Vagina (tissue), 2 donors: ENCODE measurements at regions not wholly inside any gene's neighbourhood (a gene's known extent, or its start where the extent isn't known, plus 50 kb on each side); places are given as distances from the start of the nearest gene placed in this dataset.

ENCODE experiments used
- CTCF ChIP-seq, 3 experiments: fragments of 450-650 bp in 2 of 3; fragments of 200-600 bp in 1 of 3; sonication (generic) in 1 of 3; IDR thresholded peaks; one replicate each; pipeline ENCODE4 v1.5.1; 2017 to 2019; ENCODE audit warnings: antibody characterized with exemption in 3 of 3, mild to moderate bottlenecking in 2 of 3, moderate library complexity in 2 of 3
- POLR2A ChIP-seq, 2 donors: fragments of 450-650 bp; IDR thresholded peaks; one replicate each; pipeline ENCODE4 v1.6.1; 2017; ENCODE audit warnings: antibody characterized with exemption in 2 of 2, mild to moderate bottlenecking in 2 of 2, moderate library complexity in 2 of 2
- POLR2AphosphoS5 ChIP-seq, 2 donors: sonication (generic); formaldehyde crosslinking; IDR thresholded peaks; one replicate each; pipeline ENCODE4 v1.9.0; 2017; ENCODE audit warnings: antibody characterized with exemption in 2 of 2, mild to moderate bottlenecking in 2 of 2, low read depth in 1 of 2; ENCODE audit not compliant: insufficient read depth in 1 of 2

- no peak for TF ChIP-seq CTCF (IDR thresholded peaks at IDR 0.05)
- TF ChIP-seq POLR2A (IDR thresholded peaks at IDR 0.05): no peak
- TF ChIP-seq POLR2AphosphoS5 (IDR thresholded peaks at IDR 0.05; ENCODE audit: insufficient read depth in 1 of 2, low read depth in 1 of 2): no peak
Observed at GRCh38 chr12:127172861-127173260, 1094.1 kb upstream of the TMEM132C start.
